Neural progenitor cell (in vitro differentiated cells): ENCODE measurements at regions not wholly inside any gene's neighbourhood (a gene's known extent, or its start where the extent isn't known, plus 50 kb on each side); places are given as distances from the start of the nearest gene placed in this dataset.

Experiments used
- DNase-seq: peaks from one replicate; pipeline ENCODE4 v3.0.0-alpha.2; 2016; ENCODE audit warnings: low spot score
- H2AFZ ChIP-seq: fragments of 200-600 bp; sonication (generic); replicated peaks from 2 replicates; pipeline ENCODE4 v1.6.1; 2016; ENCODE audit warnings: antibody characterized with exemption
- H3F3A ChIP-seq: fragments of 200-600 bp; sonication (generic); 2 replicates; pipeline ENCODE4 v1.6.1; 2016; ENCODE audit warnings: antibody characterized with exemption, low read depth
- H3K27ac ChIP-seq: fragments of 200-600 bp; sonication (generic); 2 replicates; pipeline ENCODE4 v1.5.1; 2016; ENCODE audit warnings: mild to moderate bottlenecking
- H3K27me3 ChIP-seq: fragments of 200-600 bp; sonication (generic); 2 replicates; pipeline ENCODE4 v1.6.1; 2016; ENCODE audit warnings: mild to moderate bottlenecking, moderate library complexity
- H3K36me3 ChIP-seq: fragments of 200-600 bp; sonication (generic); 2 replicates; pipeline ENCODE4 v1.5.1; 2016
- H3K4me1 ChIP-seq: fragments of 200-600 bp; sonication (generic); 2 replicates; pipeline ENCODE4 v1.6.1; 2016; ENCODE audit warnings: mixed run types
- H3K4me2 ChIP-seq: fragments of 200-600 bp; sonication (generic); 2 replicates; pipeline ENCODE4 v1.6.1; 2016
- H3K4me3 ChIP-seq: fragments of 200-600 bp; sonication (generic); 2 replicates; pipeline ENCODE4 v1.5.1; 2016
- H3K79me2 ChIP-seq: fragments of 200-600 bp; sonication (generic); 2 replicates; pipeline ENCODE4 v1.6.1; 2016; ENCODE audit warnings: low read depth
- H3K9ac ChIP-seq: fragments of 200-600 bp; sonication (generic); 2 replicates; pipeline ENCODE4 v1.6.1; 2016
- H3K9me3 ChIP-seq: fragments of 200-600 bp; sonication (generic); 2 replicates; pipeline ENCODE4 v1.5.1; 2016; ENCODE audit warnings: low read depth
- H4K20me1 ChIP-seq: fragments of 200-600 bp; sonication (generic); 2 replicates; pipeline ENCODE4 v1.6.1; 2016; ENCODE audit warnings: low read depth
- H3K27ac Mint-ChIP-seq: 3 replicates; pipeline ENCODE4 v1.8.0; 2021; ENCODE audit warnings: mixed read lengths
- H3K27me3 Mint-ChIP-seq: 2 replicates; pipeline ENCODE4 v1.8.0; 2022; ENCODE audit warnings: low read depth, mild to moderate bottlenecking, inconsistent platforms, moderate library complexity, mixed read lengths; ENCODE audit not compliant: insufficient read depth
- H3K36me3 Mint-ChIP-seq: 3 replicates; pipeline ENCODE4 v1.8.0; 2021; ENCODE audit warnings: mixed read lengths
- H3K4me1 Mint-ChIP-seq: 3 replicates; pipeline ENCODE4 v1.8.0; 2021; ENCODE audit warnings: mixed read lengths
- H3K4me3 Mint-ChIP-seq: 3 replicates; pipeline ENCODE4 v1.8.0; 2021; ENCODE audit warnings: mild to moderate bottlenecking, moderate library complexity, mixed read lengths
- H3K9me3 Mint-ChIP-seq: 3 replicates; pipeline ENCODE4 v1.8.0; 2020; ENCODE audit warnings: mixed read lengths
- CTCF ChIP-seq: fragments of 200-600 bp; sonication (generic); IDR thresholded peaks from 2 replicates; pipeline ENCODE4 v1.5.1; 2017; ENCODE audit warnings: antibody characterized with exemption, mild to moderate bottlenecking
- EZH2 ChIP-seq: fragments of 200-600 bp; sonication (generic); IDR thresholded peaks from 2 replicates; pipeline ENCODE4 v1.6.1; 2017; ENCODE audit warnings: antibody characterized with exemption, mild to moderate bottlenecking, moderate library complexity
- EZH2phosphoT487 ChIP-seq: fragments of 200-600 bp; sonication (generic); IDR thresholded peaks from 2 replicates; pipeline ENCODE4 v1.6.1; 2017; ENCODE audit warnings: antibody characterized with exemption

GRCh38 chr2:176832086-176832485 lies 380.5 kb upstream of the HNRNPA3 start:
- H3K36me3 Mint-ChIP-seq: no peaks in the 10 kb centered on the region
- Histone ChIP-seq H3K27ac (no peak overlapping the region), H2AFZ (no peak overlapping the region), H3K4me1 (peaks cover 22% of the 10 kb centered on the region), H3K9me3 (no peaks in the 10 kb centered on the region), H3K79me2 (no peaks in the 10 kb centered on the region), H3F3A (peaks cover 8% of the 10 kb centered on the region), H3K4me3 (no peak overlapping the region), H3K36me3 (no peaks in the 10 kb centered on the region), H3K27me3 (no peaks in the 10 kb centered on the region), H3K4me2 (no peak overlapping the region), H4K20me1 (no peaks in the 10 kb centered on the region), H3K9ac (no peak overlapping the region)
- DNase-seq: no peak
- H3K4me1 Mint-ChIP-seq: peaks cover 25% of the 10 kb centered on the region
- no peak for TF ChIP-seq CTCF
- TF ChIP-seq EZH2phosphoT487: no peak
- TF ChIP-seq EZH2: no peak
- no peaks in the 10 kb centered on the region for H3K9me3 Mint-ChIP-seq
- H3K4me3 Mint-ChIP-seq: no peak overlapping the region
- H3K27ac Mint-ChIP-seq: no peak overlapping the region
- H3K27me3 Mint-ChIP-seq: peaks cover 5% of the 10 kb centered on the region

- Histone ChIP-seq H3K4me2 (no peak overlapping the region), H3K36me3 (no peaks in the 10 kb centered on the region), H3F3A (peaks cover 8% of the 10 kb centered on the region), H4K20me1 (no peaks in the 10 kb centered on the region), H3K27ac (no peak overlapping the region), H3K79me2 (no peaks in the 10 kb centered on the region), H3K4me3 (no peak overlapping the region), H3K27me3 (no peaks in the 10 kb centered on the region), H3K4me1 (peaks cover 22% of the 10 kb centered on the region), H3K9ac (no peak overlapping the region), H2AFZ (no peak overlapping the region), H3K9me3 (no peaks in the 10 kb centered on the region)
- Mint-ChIP-seq H3K4me3 (no peak overlapping the region), H3K4me1 (peaks cover 25% of the 10 kb centered on the region), H3K9me3 (no peaks in the 10 kb centered on the region), H3K27me3 (peaks cover 5% of the 10 kb centered on the region), H3K27ac (no peak overlapping the region), H3K36me3 (no peaks in the 10 kb centered on the region)
- TF ChIP-seq EZH2phosphoT487 (no peak), CTCF (no peak), EZH2 (no peak)
- DNase-seq: no peak
Measured at GRCh38 chr2:176833671-176834070, 378.9 kb upstream of the HNRNPA3 start.

GRCh38 chr2:176834226-176834625 lies 378.4 kb upstream of the HNRNPA3 start:
- Mint-ChIP-seq H3K27ac (no peak overlapping the region), H3K36me3 (no peaks in the 10 kb centered on the region), H3K9me3 (no peaks in the 10 kb centered on the region), H3K4me1 (peaks cover 25% of the 10 kb centered on the region), H3K4me3 (no peak overlapping the region), H3K27me3 (peaks cover 5% of the 10 kb centered on the region)
- Histone ChIP-seq H4K20me1 (no peaks in the 10 kb centered on the region), H3K27ac (no peak overlapping the region), H3K36me3 (no peaks in the 10 kb centered on the region), H3K4me3 (no peak overlapping the region), H3K27me3 (no peaks in the 10 kb centered on the region), H3K9me3 (no peaks in the 10 kb centered on the region), H3K9ac (no peak overlapping the region), H3K4me2 (no peak overlapping the region), H3K4me1 (peaks cover 22% of the 10 kb centered on the region), H3K79me2 (no peaks in the 10 kb centered on the region), H2AFZ (no peak overlapping the region), H3F3A (peaks cover 8% of the 10 kb centered on the region)
- no peak for DNase-seq
- TF ChIP-seq CTCF (no peak), EZH2phosphoT487 (no peak), EZH2 (no peak)

- no peaks in the 10 kb centered on the region for H3K27me3 ChIP-seq
- no peaks in the 10 kb centered on the region for H3K36me3 ChIP-seq
- H3K4me2 ChIP-seq: no peak overlapping the region
- no peak overlapping the region for H2AFZ ChIP-seq
- Mint-ChIP-seq H3K27me3 (no peaks in the 10 kb centered on the region), H3K27ac (no peak overlapping the region), H3K9me3 (no peaks in the 10 kb centered on the region), H3K36me3 (no peaks in the 10 kb centered on the region), H3K4me1 (no peaks in the 10 kb centered on the region), H3K4me3 (no peak overlapping the region)
- H3K9me3 ChIP-seq: no peaks in the 10 kb centered on the region
- no peak overlapping the region for H3K27ac ChIP-seq
- no peaks in the 10 kb centered on the region for H3F3A ChIP-seq
- no peaks in the 10 kb centered on the region for H3K79me2 ChIP-seq
- DNase-seq: no peak
- no peaks in the 10 kb centered on the region for H4K20me1 ChIP-seq
- no peak overlapping the region for H3K4me3 ChIP-seq
- H3K9ac ChIP-seq: no peak overlapping the region
- no peaks in the 10 kb centered on the region for H3K4me1 ChIP-seq
- TF ChIP-seq EZH2phosphoT487: no peak
- TF ChIP-seq EZH2: no peak
- no peak for TF ChIP-seq CTCF
Measured at GRCh38 chr2:176843208-176843607, 369.4 kb upstream of the HNRNPA3 start.
